K562 (cell line): ENCODE measurements at regions not wholly inside any gene's neighbourhood (a gene's known extent, or its start where the extent isn't known, plus 50 kb on each side); places are given as distances from the start of the nearest gene placed in this dataset.

Experiments
- ATAC-seq: fragments of 200-7000 bp; cut with Tn5 transposase; 3 replicates; pipeline ENCODE4 v1.9.1; 2020; ENCODE audit warnings: moderate library complexity
- BruUV-seq: library from RNA; stranded (reverse); fragments of 400-500 nt; replicated peaks from 2 replicates; lab custom pipeline; 2021; lab: Mats Ljungman, UMichigan
- CTCF ChIA-PET: fragments of 300-600 bp; formaldehyde crosslinking; extraction: SDS; loops from one replicate; lab custom pipeline; 2021; ENCODE audit warnings: low intra/inter-chr PET ratio; lab: Yijun Ruan, JAX
- POLR2A ChIA-PET: fragments of 300-600, 350-650 bp; sonication (Branson Sonifier 250); formaldehyde crosslinking; extraction: SDS; loops from one replicate; lab custom pipeline; 2021; ENCODE audit warnings: antibody characterized with exemption, inconsistent platforms; lab: Yijun Ruan, JAX
- DNase-seq, 4 experiments: peaks; one replicate each; pipeline versions ENCODE4 v3.0.0 to v3.0.0-alpha.2; 2011 to 2018; ENCODE audit warnings: low spot score in 3 of 4, mixed read lengths in 3 of 4; ENCODE audit errors: extremely low read depth in 1 of 4
- FAIRE-seq: peaks from 2 replicates; lab custom pipeline; 2011; peaks lifted over from hg19 to GRCh38; lab: Jason Lieb, UNC
- H2AFZ ChIP-seq: 2 replicates; pipeline ENCODE4 v1.6.0; 2011; ENCODE audit warnings: low read depth, low read length, control low read depth, inconsistent platforms
- H3K27ac ChIP-seq: fragments of 200-600 bp; 3 replicates; pipeline ENCODE4 v1.8.0; 2011; ENCODE audit warnings: low read depth, mild to moderate bottlenecking, control low read depth, inconsistent platforms, low read length, moderate library complexity, mixed read lengths; ENCODE audit errors: extremely low read depth
- H3K27me3 ChIP-seq, 2 experiments: fragments of 300-600 bp in 1 of 2; 2 replicates in 1 of 2; 3 replicates in 1 of 2; pipeline versions ENCODE4 v1.6.0 to v1.8.0; 2011; ENCODE audit warnings: inconsistent platforms in 2 of 2, low read length in 2 of 2, mild to moderate bottlenecking in 1 of 2, mixed read lengths in 1 of 2, moderate library complexity in 1 of 2; ENCODE audit not compliant: control insufficient read depth in 2 of 2, insufficient read depth in 2 of 2
- H3K36me3 ChIP-seq: fragments of 300-600 bp; 3 replicates; pipeline ENCODE4 v1.8.0; 2011; ENCODE audit warnings: mild to moderate bottlenecking, low read length, inconsistent platforms; ENCODE audit not compliant: control insufficient read depth, insufficient read depth
- H3K4me1 ChIP-seq, 2 experiments: fragments of 200-600 bp in 1 of 2; replicated peaks in 1 of 2; 2 replicates in 1 of 2; 3 replicates in 1 of 2; pipeline versions ENCODE4 v1.5.1 to v1.8.0; 2011; ENCODE audit warnings: inconsistent platforms in 2 of 2, low read length in 2 of 2, mild to moderate bottlenecking in 1 of 2, mixed read lengths in 1 of 2, moderate library complexity in 1 of 2; ENCODE audit not compliant: control insufficient read depth in 2 of 2, insufficient read depth in 2 of 2
- H3K4me2 ChIP-seq: 2 replicates; pipeline ENCODE4 v1.6.1; 2011; ENCODE audit warnings: low read length, control low read depth, inconsistent platforms, mixed read lengths; ENCODE audit not compliant: insufficient read depth
- H3K4me3 ChIP-seq: fragments of 200-600 bp; sonication (generic), shearing (Covaris generic); 2 replicates; pipeline ENCODE4 v1.5.1; 2016; ENCODE audit warnings: control low read depth, inconsistent platforms
- H3K79me2 ChIP-seq: fragments of 200-600 bp; 3 replicates; pipeline ENCODE4 v1.8.0; 2011; ENCODE audit warnings: low read length, inconsistent platforms; ENCODE audit not compliant: control insufficient read depth, insufficient read depth
- H3K9ac ChIP-seq, 2 experiments: 2 replicates each; pipeline versions ENCODE4 v1.6.0 to v1.6.1; 2011; ENCODE audit warnings: low read depth in 2 of 2, low read length in 2 of 2, control low read depth in 1 of 2, inconsistent platforms in 1 of 2, mild to moderate bottlenecking in 1 of 2, mixed read lengths in 1 of 2; ENCODE audit not compliant: insufficient read depth in 1 of 2
- H3K9me1 ChIP-seq: one replicate; pipeline ENCODE4 v1.6.0; 2011; ENCODE audit warnings: inconsistent platforms, mild to moderate bottlenecking, low read length, moderate library complexity; ENCODE audit not compliant: control insufficient read depth, insufficient read depth
- H3K9me3 ChIP-seq: replicated peaks from 2 replicates; pipeline ENCODE4 v1.5.1; 2011; ENCODE audit warnings: low read depth, low read length, inconsistent platforms; ENCODE audit not compliant: control insufficient read depth, insufficient read depth
- H4K20me1 ChIP-seq: replicated peaks from 2 replicates; pipeline ENCODE4 v1.6.1; 2011; ENCODE audit warnings: low read length, inconsistent platforms, mixed read lengths; ENCODE audit not compliant: control insufficient read depth, insufficient read depth
- ATF3 ChIP-seq, 2 experiments: fragments of 450-650 bp in 1 of 2; sonication (generic) in 1 of 2; formaldehyde crosslinking in 1 of 2; IDR thresholded peaks in 1 of 2; conservative IDR thresholded peaks in 1 of 2; 2 replicates each; pipeline versions ENCODE4 v1.6.1 to v1.8.1; 2016 to 2023; ENCODE audit warnings: mild to moderate bottlenecking in 2 of 2, moderate library complexity in 2 of 2, inconsistent platforms in 1 of 2, missing genetic modification reagents in 1 of 2
- ATF6 ChIP-seq: sonication (generic); formaldehyde crosslinking; IDR thresholded peaks from 2 replicates; pipeline ENCODE4 v1.4.0; 2020; ENCODE audit warnings: mild to moderate bottlenecking, missing genetic modification reagents
- C11orf30 ChIP-seq: fragments of 450-650 bp; IDR thresholded peaks from 2 replicates; pipeline ENCODE4 v1.6.1; 2016; ENCODE audit warnings: low read depth, mild to moderate bottlenecking
- FOXM1 ChIP-seq, 2 experiments: fragments of 450-650 bp in 1 of 2; sonication (generic) in 1 of 2; formaldehyde crosslinking in 1 of 2; IDR thresholded peaks; 2 replicates each; pipeline versions ENCODE4 v1.6.1 to v1.9.0; 2017 to 2022; ENCODE audit warnings: low read depth in 2 of 2, mild to moderate bottlenecking in 2 of 2, missing genetic modification reagents in 1 of 2, moderate library complexity in 1 of 2
- HDAC2 ChIP-seq: fragments of 450-650 bp; IDR thresholded peaks from 2 replicates; pipeline ENCODE4 v1.6.1; 2016; ENCODE audit warnings: mild to moderate bottlenecking
- HDGF ChIP-seq: fragments of 450-650 bp; IDR thresholded peaks from 2 replicates; pipeline ENCODE4 v1.6.1; 2016
- HMG20A ChIP-seq: fragments of 450-650 bp; formaldehyde crosslinking; conservative IDR thresholded peaks from 2 replicates; pipeline ENCODE4 v1.4.0; 2020; ENCODE audit warnings: mild to moderate bottlenecking, mixed read lengths
- KDM1A ChIP-seq, 2 experiments: fragments of 450-650 bp; IDR thresholded peaks; 2 replicates each; pipeline ENCODE4 v1.6.1; 2016; ENCODE audit warnings: mild to moderate bottlenecking in 2 of 2
- MAFK ChIP-seq: IDR thresholded peaks from 2 replicates; pipeline ENCODE4 v1.6.1; 2011; ENCODE audit warnings: low read length, improper control_type of control experiment
- RBM25 ChIP-seq: fragments of 200-400 bp; formaldehyde crosslinking; IDR thresholded peaks from 2 replicates; pipeline ENCODE4 v1.6.1; 2018; ENCODE audit warnings: low read length, low read depth, moderate library complexity; ENCODE audit not compliant: severe bottlenecking
- ZBTB2 ChIP-seq: fragments of 450-650 bp; IDR thresholded peaks from 2 replicates; pipeline ENCODE4 v1.6.1; 2016; ENCODE audit warnings: antibody characterized with exemption
- ZC3H4 ChIP-seq: sonication (generic); formaldehyde crosslinking; IDR thresholded peaks from 2 replicates; pipeline ENCODE4 v1.9.0; 2021; ENCODE audit warnings: missing genetic modification reagents, borderline replicate concordance
- ZNF232 ChIP-seq: sonication (generic); formaldehyde crosslinking; IDR thresholded peaks from 2 replicates; pipeline ENCODE4 v1.8.0; 2022; ENCODE audit warnings: mild to moderate bottlenecking, missing genetic modification reagents
- ZNF316 ChIP-seq: fragments of 450-650 bp; IDR thresholded peaks from 2 replicates; pipeline ENCODE4 v1.6.1; 2016
- ZNF79 ChIP-seq: fragments of 250-450 bp; sonication (Bioruptor Pico); IDR thresholded peaks from 2 replicates; pipeline ENCODE4 v1.4.0; 2020; ENCODE audit warnings: low read depth, mild to moderate bottlenecking, moderate library complexity
- WGBS: fragments of 100-300 bp; shearing (Covaris generic); methylation state at CpG from one replicate; pipeline ENCODE4 v1.1.6; 2016; ENCODE audit warnings: low coverage, mixed read lengths; ENCODE audit not compliant: insufficient coverage; ENCODE audit errors: missing lambda C conversion rate; 5-methylcytosine and 5-hydroxymethylcytosine counted together
- in situ Hi-C: fragments of 300-500 bp; cut with MboI; formaldehyde crosslinking; loops from 4 replicates; pipeline ENCODE4 v1.15.0; 2018; ENCODE audit warnings: inconsistent platforms, mixed read lengths
- intact Hi-C: fragments of 100-400 bp; cut with micrococcal nuclease; formaldehyde crosslinking; loops from 2 replicates; pipeline ENCODE4 v1.14.2; 2022
- TF ChIP-seq, protein P1 (sequence below): fragments of 200-400 bp; formaldehyde crosslinking; IDR thresholded peaks from 2 replicates; pipeline ENCODE4 v1.6.1; 2017; ENCODE audit warnings: mild to moderate bottlenecking, low read depth, low read length, moderate library complexity

DNA sequence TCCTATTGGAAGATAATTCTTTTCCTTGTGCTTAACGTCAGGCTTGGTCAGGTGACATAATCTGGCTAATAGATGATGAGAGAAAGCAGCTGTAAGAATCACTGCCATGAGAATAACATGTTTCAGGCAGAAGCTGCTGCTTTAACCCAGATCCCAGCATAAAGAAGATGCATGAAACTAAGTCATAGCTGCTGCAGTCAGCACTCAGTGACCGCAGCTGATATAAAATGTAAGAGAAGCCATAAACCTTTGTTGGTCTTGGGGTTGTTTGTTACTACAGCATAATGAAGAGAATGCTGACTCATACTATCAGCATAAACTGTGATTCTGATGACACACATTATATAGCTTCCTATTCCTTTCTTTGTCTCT lies 274.3 kb upstream of the TRIB2 start:
- FAIRE-seq, result no peak
- no peak overlapping the region; the same call in 1 of the 2 replicates for H3K4me2 ChIP-seq
- H2AFZ ChIP-seq, result peak overlapping the region; percentile 4; the same call in 1 of the 2 replicates
- H4K20me1 ChIP-seq, result no peaks in the 10 kb centered on the region
- H3K27ac ChIP-seq, result no peak overlapping the region
- no peaks in the 10 kb centered on the region for H3K9me3 ChIP-seq
- DNase-seq, result no peak
- intact Hi-C loops, result no loop called here
- H3K27me3 ChIP-seq, result no peaks in the 10 kb centered on the region
- no peak overlapping the region for H3K4me3 ChIP-seq
- H3K9ac ChIP-seq, result no peak overlapping the region
- CTCF ChIA-PET, result no interaction called here
- no TSS peak for BruUV-seq
- POLR2A ChIA-PET, result interaction anchor here (0.7 to 2.1 kb wide), 5 partner anchors 9 to 238 kb away, joined by 3 to 4 read pairs (median 3); no protein-coding TSS in a partner anchor
- H3K9me1 ChIP-seq, result no peaks in the 10 kb centered on the region
- ATAC-seq, result peak; percentile 57
- no peaks in the 10 kb centered on the region for H3K79me2 ChIP-seq
- in situ Hi-C loops, result no loop called here
- WGBS, result 43% methylated on average over 2 of the region's 2 CpGs
- H3K36me3 ChIP-seq, result no peaks in the 10 kb centered on the region; the same call in 2 of the 3 replicates
- H3K4me1 ChIP-seq, result peaks cover 3 to 24% of the 10 kb centered on the region in 2 experiments; a peak in 3 of 5 replicates
- TF ChIP-seq HMG20A (CRISPR knock-in tag) (no peak), ZC3H4 (CRISPR knock-in tag) (no peak), RBM25 (peak; percentile 20), ZNF79 (CRISPR knock-in tag) (no peak), KDM1A (IDR thresholded peaks at IDR 0.05) (0 out of 4 replicates have a peak, but pooled peaks of 1 of the 2 experiments have one; percentile 17), ATF3 (IDR thresholded peaks at IDR 0.05) (peak; percentile 51), ATF3 (CRISPR knock-in tag; conservative IDR thresholded peaks at IDR 0.05) (no peak), ZBTB2 (no peak), FOXM1 (IDR thresholded peaks at IDR 0.05; ENCODE audit: low read depth) (no peak), FOXM1 (CRISPR knock-in tag; IDR thresholded peaks at IDR 0.05; ENCODE audit: low read depth) (no peak), ATF6 (CRISPR knock-in tag) (no peak), C11orf30 (peak; percentile 95), ZNF316 (peak; percentile 99), MAFK (peak; percentile 80), HDAC2 (0 out of 2 replicates have a peak, but pooled peaks have one; percentile 13), ZNF232 (no peak), HDGF (no peak)
- TF ChIP-seq, protein P1, sequence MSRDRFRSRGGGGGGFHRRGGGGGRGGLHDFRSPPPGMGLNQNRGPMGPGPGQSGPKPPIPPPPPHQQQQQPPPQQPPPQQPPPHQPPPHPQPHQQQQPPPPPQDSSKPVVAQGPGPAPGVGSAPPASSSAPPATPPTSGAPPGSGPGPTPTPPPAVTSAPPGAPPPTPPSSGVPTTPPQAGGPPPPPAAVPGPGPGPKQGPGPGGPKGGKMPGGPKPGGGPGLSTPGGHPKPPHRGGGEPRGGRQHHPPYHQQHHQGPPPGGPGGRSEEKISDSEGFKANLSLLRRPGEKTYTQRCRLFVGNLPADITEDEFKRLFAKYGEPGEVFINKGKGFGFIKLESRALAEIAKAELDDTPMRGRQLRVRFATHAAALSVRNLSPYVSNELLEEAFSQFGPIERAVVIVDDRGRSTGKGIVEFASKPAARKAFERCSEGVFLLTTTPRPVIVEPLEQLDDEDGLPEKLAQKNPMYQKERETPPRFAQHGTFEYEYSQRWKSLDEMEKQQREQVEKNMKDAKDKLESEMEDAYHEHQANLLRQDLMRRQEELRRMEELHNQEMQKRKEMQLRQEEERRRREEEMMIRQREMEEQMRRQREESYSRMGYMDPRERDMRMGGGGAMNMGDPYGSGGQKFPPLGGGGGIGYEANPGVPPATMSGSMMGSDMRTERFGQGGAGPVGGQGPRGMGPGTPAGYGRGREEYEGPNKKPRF, result no peak
